HG03460 (cell line): ENCODE measurements at regions not wholly inside any gene's neighbourhood (a gene's known extent, or its start where the extent isn't known, plus 50 kb on each side); places are given as distances from the start of the nearest gene placed in this dataset.
"Not testable (repeated sequence)": the region's sequence is repeated elsewhere in the genome, so short reads cannot be mapped to it uniquely, and the experiment has no call there.

Source experiments
- ATAC-seq: cut with Tn5 transposase; IDR thresholded peaks from one replicate; pipeline ENCODE4 v1.9.1; 2021; ENCODE audit not compliant: unreplicated experiment

- ATAC-seq: no peak
Observed at GRCh38 chr14:38357557-38357956, 101.7 kb upstream of the CLEC14A start.

DNA sequence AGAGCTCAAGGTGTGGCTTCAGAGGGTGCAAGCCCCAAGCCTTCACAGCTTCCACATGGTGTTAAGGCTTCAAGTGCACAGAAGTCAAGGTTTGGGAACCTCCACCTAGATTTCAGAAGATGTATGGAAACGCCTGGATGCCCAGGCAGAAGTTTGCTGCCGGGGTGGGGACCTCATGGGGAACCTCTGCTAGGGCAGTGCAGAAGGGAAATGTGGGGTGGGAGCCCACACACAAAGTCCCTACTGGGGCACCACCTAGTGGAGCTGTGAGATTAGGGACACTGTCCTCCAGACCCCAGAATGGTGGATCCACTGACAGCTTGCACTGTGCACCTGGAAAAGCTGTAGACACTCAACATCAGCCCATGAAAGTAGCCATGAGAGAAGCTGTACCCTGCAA lies 99.6 kb upstream of the CLEC14A start:
- ATAC-seq: not testable (repeated sequence)

- ATAC-seq: no peak
Observed at GRCh38 chr14:38350102-38350501, 94.2 kb upstream of the CLEC14A start.

- ATAC-seq: no peak
Observed at GRCh38 chr14:38342803-38343202, 86.9 kb upstream of the CLEC14A start.

GRCh38 chr14:38339696-38340095 lies 83.8 kb upstream of the CLEC14A start:
- ATAC-seq: no peak

DNA sequence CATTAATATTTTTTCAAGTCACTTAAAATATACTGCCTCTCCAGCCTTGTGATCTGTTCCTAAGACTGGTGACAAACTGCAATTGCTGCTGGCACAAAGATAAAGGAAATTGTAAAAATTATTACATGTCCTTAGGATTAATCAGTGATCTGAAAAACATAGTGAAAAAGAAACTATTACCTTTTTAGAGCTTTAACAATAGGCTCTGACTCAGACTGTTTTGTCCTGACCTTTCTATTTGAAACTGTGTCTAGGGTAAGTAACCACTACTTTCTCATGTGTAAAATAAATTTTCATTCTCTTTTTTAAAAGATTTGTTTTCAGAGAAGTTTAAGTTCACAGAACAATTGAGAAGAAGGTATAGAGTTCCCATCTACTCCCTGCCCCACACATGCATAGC lies 80.4 kb upstream of the CLEC14A start:
- no peak for ATAC-seq

DNA sequence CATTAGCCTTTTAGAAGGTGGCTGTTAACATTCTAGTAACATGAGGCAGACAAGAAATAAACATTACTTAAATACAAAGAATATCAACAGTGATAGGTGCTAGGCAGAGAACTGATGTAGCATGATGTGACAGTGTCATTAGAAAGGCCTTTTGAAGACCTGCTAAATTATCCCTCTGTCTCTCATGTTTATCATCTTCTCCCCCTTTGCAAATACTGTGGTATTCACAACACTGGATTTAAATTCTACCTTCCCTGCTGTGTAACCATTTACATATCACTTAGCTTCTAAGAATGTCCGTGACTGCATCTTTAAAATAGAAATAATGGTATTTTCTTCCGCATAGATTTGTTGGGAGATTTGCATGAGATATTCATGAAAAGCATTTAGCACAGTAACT lies 74.4 kb upstream of the CLEC14A start:
- no peak for ATAC-seq

DNA sequence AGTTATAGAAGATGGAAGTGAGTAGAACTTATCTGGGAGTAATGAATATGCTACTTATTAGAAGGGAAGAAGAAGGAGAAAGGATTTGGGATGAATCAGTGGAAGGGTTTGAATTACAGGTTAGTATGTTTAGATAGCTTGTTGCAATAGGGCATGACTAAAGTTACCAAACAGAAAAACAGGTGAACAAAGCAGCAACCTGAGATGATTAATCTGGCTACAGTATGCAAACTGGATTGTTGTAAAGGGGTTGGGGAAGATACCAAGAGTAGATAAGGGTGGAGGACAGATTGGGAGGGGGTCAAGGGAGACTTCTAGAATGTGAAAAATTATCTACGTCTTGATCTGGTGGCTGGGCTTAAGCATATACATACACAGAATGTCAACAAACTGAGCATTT lies 73.4 kb upstream of the CLEC14A start:
- ATAC-seq: no peak

- no peak for ATAC-seq
Observed at GRCh38 chr14:38316922-38317321, 61.0 kb upstream of the CLEC14A start.

DNA sequence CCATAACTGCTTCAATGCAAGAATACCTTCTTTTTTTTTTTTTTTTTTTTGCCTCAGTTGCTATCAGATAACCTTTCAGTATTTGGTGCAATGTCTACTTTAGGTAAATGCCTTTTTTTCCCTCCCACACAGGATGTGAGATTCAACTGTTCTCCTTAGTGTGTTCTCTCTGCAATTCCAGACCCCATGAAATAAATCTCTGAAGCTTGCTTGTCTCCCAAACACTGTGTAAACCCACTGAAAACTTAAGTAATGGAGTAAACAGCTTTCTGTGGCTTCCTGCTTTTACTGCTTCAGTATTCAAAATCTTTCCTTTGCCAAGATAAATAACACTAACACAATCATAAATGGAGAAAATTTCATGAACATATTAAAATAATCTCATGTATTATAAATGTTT lies 55.8 kb upstream of the CLEC14A start:
- ATAC-seq: no peak

- no peak for ATAC-seq
Observed at GRCh38 chr14:38310420-38310995, 54.6 kb upstream of the CLEC14A start.

GRCh38 chr14:38309522-38310277 lies 53.8 kb upstream of the CLEC14A start:
- ATAC-seq: no peak
